ENCODE measurements at regions not wholly inside any gene's neighbourhood (a gene's known extent, or its start where the extent isn't known, plus 50 kb on each side); places are given as distances from the start of the nearest gene placed in this dataset.

GRCh38 chr1:88540255-88540654, 143.8 kb upstream of the PKN2 start:
- Histone ChIP-seq H3K9me2 (ENCODE audit: low read depth, low read length) (no peaks in the 10 kb centered on the region), H3K4me1 (ENCODE audit: insufficient read depth, low read length, severe bottlenecking) (no peaks in the 10 kb centered on the region), H3K36me3 (ENCODE audit: insufficient read depth, low read length) (no peaks in the 10 kb centered on the region), H3K27me3 (ENCODE audit: insufficient read depth, low read length) (no peaks in the 10 kb centered on the region), H3K79me2 (ENCODE audit: insufficient read depth, low read length) (no peaks in the 10 kb centered on the region), H3K9ac (ENCODE audit: low read length) (no peak overlapping the region), H3K4me3 (ENCODE audit: low read depth, low read length, poor library complexity, severe bottlenecking) (no peak overlapping the region), H3K4me2 (ENCODE audit: low read length) (no peak overlapping the region), H4K20me1 (ENCODE audit: insufficient read depth, low read length) (no peaks in the 10 kb centered on the region), H2AFZ (ENCODE audit: low read length) (no peak overlapping the region), H3F3A (ENCODE audit: insufficient read depth, low read length) (no peaks in the 10 kb centered on the region), H3K9me3 (ENCODE audit: low read length) (no peaks in the 10 kb centered on the region), H3K27ac (ENCODE audit: low read depth, low read length, poor library complexity, severe bottlenecking) (no peak overlapping the region)
- TF ChIP-seq CTCF (IDR thresholded peaks at IDR 0.05; ENCODE audit: low read length): no peak
- TF ChIP-seq EZH2 (IDR thresholded peaks at IDR 0.05; ENCODE audit: borderline replicate concordance, low read length): no peak

- no peaks in the 10 kb centered on the region for H3K9me3 ChIP-seq (ENCODE audit: low read length)
- no peaks in the 10 kb centered on the region for H3F3A ChIP-seq (ENCODE audit: insufficient read depth, low read length)
- TF ChIP-seq CTCF (IDR thresholded peaks at IDR 0.05; ENCODE audit: low read length) (no peak), EZH2 (IDR thresholded peaks at IDR 0.05; ENCODE audit: borderline replicate concordance, low read length) (no peak)
- no peak overlapping the region for H3K4me3 ChIP-seq (ENCODE audit: low read depth, low read length, poor library complexity, severe bottlenecking)
- H3K9ac ChIP-seq (ENCODE audit: low read length): no peak overlapping the region
- no peaks in the 10 kb centered on the region for H3K36me3 ChIP-seq (ENCODE audit: insufficient read depth, low read length)
- H3K79me2 ChIP-seq (ENCODE audit: insufficient read depth, low read length): no peaks in the 10 kb centered on the region
- H2AFZ ChIP-seq (ENCODE audit: low read length): no peak overlapping the region
- H3K9me2 ChIP-seq (ENCODE audit: low read depth, low read length): no peaks in the 10 kb centered on the region
- H3K4me1 ChIP-seq (ENCODE audit: insufficient read depth, low read length, severe bottlenecking): no peaks in the 10 kb centered on the region
- no peak overlapping the region for H3K27ac ChIP-seq (ENCODE audit: low read depth, low read length, poor library complexity, severe bottlenecking)
- no peaks in the 10 kb centered on the region for H3K27me3 ChIP-seq (ENCODE audit: insufficient read depth, low read length)
- no peak overlapping the region for H3K4me2 ChIP-seq (ENCODE audit: low read length)
- no peaks in the 10 kb centered on the region for H4K20me1 ChIP-seq (ENCODE audit: insufficient read depth, low read length)
These were observed 142.5 kb upstream of the PKN2 start for GRCh38 chr1:88541596-88541995.

DNA sequence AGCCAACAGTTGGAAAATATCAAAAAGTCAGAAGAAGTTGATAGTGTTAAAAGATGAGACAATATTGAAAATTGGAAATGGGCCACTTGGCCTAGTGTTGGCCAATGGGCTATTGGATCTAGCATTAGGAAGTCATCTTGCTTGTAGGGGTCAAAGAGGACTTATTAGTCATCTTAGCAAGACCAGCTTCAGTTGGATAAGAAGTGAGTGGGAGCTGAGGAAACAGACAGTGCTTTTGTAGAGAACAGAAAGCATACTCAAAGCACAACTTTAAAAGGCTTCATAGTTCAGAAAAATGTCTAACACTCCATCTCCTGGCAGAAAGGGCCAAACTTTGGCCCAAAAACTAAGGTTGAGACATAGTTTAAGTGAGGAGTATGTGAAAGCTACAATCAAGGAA, 139.9 kb upstream of the PKN2 start:
- Histone ChIP-seq H4K20me1 (ENCODE audit: insufficient read depth, low read length) (no peaks in the 10 kb centered on the region), H3K9me3 (ENCODE audit: low read length) (no peaks in the 10 kb centered on the region), H3K79me2 (ENCODE audit: insufficient read depth, low read length) (no peaks in the 10 kb centered on the region), H3K4me2 (ENCODE audit: low read length) (no peak overlapping the region), H3K27ac (ENCODE audit: low read depth, low read length, poor library complexity, severe bottlenecking) (no peak overlapping the region), H3K4me3 (ENCODE audit: low read depth, low read length, poor library complexity, severe bottlenecking) (no peak overlapping the region), H3F3A (ENCODE audit: insufficient read depth, low read length) (no peaks in the 10 kb centered on the region), H3K4me1 (ENCODE audit: insufficient read depth, low read length, severe bottlenecking) (no peaks in the 10 kb centered on the region), H3K9me2 (ENCODE audit: low read depth, low read length) (no peaks in the 10 kb centered on the region), H3K27me3 (ENCODE audit: insufficient read depth, low read length) (no peaks in the 10 kb centered on the region), H3K36me3 (ENCODE audit: insufficient read depth, low read length) (no peaks in the 10 kb centered on the region), H2AFZ (ENCODE audit: low read length) (no peak overlapping the region), H3K9ac (ENCODE audit: low read length) (no peak overlapping the region)
- TF ChIP-seq CTCF (IDR thresholded peaks at IDR 0.05; ENCODE audit: low read length) (no peak), EZH2 (IDR thresholded peaks at IDR 0.05; ENCODE audit: borderline replicate concordance, low read length) (no peak)

All from OCI-LY1 (cell line).